HL-60 (cell line): ENCODE measurements at regions not wholly inside any gene's neighbourhood (a gene's known extent, or its start where the extent isn't known, plus 50 kb on each side); places are given as distances from the start of the nearest gene placed in this dataset.

Source experiments
- DNase-seq, 2 experiments: peaks; one replicate each; pipeline ENCODE4 v3.0.0-alpha.2; 2010 to 2020; ENCODE audit warnings: low read depth in 1 of 2, low spot score in 1 of 2
- H3K27ac ChIP-seq: fragments of 250-450 bp; sonication (Bioruptor Pico); replicated peaks from 2 replicates; pipeline ENCODE4 v1.5.1; 2020; ENCODE audit warnings: mild to moderate bottlenecking, moderate library complexity
- H3K27me3 ChIP-seq: fragments of 250-450 bp; sonication (Bioruptor Pico); 2 replicates; pipeline ENCODE4 v1.5.1; 2021; ENCODE audit warnings: mild to moderate bottlenecking, moderate library complexity; ENCODE audit not compliant: insufficient read depth, poor library complexity, severe bottlenecking
- H3K4me3 ChIP-seq: replicated peaks from 2 replicates; pipeline ENCODE4 v1.5.1; 2011; ENCODE audit warnings: mild to moderate bottlenecking, control low read depth, low read length; ENCODE audit not compliant: insufficient read depth
- GABPA ChIP-seq: IDR thresholded peaks from 2 replicates; pipeline ENCODE4 v1.6.1; 2012; ENCODE audit warnings: low read depth
- POLR2AphosphoS5 ChIP-seq: IDR thresholded peaks from 2 replicates; pipeline ENCODE4 v1.6.1; 2012; ENCODE audit warnings: low read depth
- SPI1 ChIP-seq: IDR thresholded peaks from 2 replicates; pipeline ENCODE4 v1.6.1; 2012; ENCODE audit warnings: low read depth, mild to moderate bottlenecking, borderline replicate concordance
- TF ChIP-seq, protein P1 (sequence below): IDR thresholded peaks from 2 replicates; pipeline ENCODE4 v1.6.1; 2012; ENCODE audit warnings: low read depth; ENCODE audit not compliant: insufficient replicate concordance
- TF ChIP-seq, protein P2 (sequence below): IDR thresholded peaks from one replicate; pipeline ENCODE4 v1.5.1; 2011; ENCODE audit warnings: low read length, control low read depth, inconsistent platforms; ENCODE audit not compliant: insufficient read depth

DNA sequence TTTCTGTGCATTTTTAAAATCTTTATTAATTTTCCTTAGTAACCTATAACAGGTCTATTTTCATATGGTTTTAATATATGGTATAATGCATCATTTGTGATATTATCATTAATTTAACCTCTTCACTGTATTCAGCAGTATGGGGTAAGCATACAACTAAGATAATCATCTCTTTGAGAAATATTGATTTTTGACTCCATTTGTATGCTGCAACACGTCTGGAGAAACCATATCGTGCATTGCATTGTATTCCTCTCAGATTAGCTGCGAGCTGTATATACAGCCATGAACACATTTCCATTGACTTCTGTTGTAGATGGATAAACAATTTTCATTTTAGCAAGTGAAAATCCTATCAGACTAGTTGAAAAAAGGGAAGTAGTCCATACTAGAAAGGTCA, 2275.8 kb upstream of the PCDH20 start:
- Histone ChIP-seq H3K4me3 (no peak overlapping the region), H3K27ac (no peak overlapping the region), H3K27me3 (no peaks in the 10 kb centered on the region)
- no peak for TF ChIP-seq POLR2AphosphoS5
- TF ChIP-seq SPI1, result no peak
- TF ChIP-seq, protein P1, sequence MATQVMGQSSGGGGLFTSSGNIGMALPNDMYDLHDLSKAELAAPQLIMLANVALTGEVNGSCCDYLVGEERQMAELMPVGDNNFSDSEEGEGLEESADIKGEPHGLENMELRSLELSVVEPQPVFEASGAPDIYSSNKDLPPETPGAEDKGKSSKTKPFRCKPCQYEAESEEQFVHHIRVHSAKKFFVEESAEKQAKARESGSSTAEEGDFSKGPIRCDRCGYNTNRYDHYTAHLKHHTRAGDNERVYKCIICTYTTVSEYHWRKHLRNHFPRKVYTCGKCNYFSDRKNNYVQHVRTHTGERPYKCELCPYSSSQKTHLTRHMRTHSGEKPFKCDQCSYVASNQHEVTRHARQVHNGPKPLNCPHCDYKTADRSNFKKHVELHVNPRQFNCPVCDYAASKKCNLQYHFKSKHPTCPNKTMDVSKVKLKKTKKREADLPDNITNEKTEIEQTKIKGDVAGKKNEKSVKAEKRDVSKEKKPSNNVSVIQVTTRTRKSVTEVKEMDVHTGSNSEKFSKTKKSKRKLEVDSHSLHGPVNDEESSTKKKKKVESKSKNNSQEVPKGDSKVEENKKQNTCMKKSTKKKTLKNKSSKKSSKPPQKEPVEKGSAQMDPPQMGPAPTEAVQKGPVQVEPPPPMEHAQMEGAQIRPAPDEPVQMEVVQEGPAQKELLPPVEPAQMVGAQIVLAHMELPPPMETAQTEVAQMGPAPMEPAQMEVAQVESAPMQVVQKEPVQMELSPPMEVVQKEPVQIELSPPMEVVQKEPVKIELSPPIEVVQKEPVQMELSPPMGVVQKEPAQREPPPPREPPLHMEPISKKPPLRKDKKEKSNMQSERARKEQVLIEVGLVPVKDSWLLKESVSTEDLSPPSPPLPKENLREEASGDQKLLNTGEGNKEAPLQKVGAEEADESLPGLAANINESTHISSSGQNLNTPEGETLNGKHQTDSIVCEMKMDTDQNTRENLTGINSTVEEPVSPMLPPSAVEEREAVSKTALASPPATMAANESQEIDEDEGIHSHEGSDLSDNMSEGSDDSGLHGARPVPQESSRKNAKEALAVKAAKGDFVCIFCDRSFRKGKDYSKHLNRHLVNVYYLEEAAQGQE, result no peak
- no peak for TF ChIP-seq GABPA
- TF ChIP-seq, protein P2, sequence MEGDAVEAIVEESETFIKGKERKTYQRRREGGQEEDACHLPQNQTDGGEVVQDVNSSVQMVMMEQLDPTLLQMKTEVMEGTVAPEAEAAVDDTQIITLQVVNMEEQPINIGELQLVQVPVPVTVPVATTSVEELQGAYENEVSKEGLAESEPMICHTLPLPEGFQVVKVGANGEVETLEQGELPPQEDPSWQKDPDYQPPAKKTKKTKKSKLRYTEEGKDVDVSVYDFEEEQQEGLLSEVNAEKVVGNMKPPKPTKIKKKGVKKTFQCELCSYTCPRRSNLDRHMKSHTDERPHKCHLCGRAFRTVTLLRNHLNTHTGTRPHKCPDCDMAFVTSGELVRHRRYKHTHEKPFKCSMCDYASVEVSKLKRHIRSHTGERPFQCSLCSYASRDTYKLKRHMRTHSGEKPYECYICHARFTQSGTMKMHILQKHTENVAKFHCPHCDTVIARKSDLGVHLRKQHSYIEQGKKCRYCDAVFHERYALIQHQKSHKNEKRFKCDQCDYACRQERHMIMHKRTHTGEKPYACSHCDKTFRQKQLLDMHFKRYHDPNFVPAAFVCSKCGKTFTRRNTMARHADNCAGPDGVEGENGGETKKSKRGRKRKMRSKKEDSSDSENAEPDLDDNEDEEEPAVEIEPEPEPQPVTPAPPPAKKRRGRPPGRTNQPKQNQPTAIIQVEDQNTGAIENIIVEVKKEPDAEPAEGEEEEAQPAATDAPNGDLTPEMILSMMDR, result no peak
- no peak for DNase-seq

DNA sequence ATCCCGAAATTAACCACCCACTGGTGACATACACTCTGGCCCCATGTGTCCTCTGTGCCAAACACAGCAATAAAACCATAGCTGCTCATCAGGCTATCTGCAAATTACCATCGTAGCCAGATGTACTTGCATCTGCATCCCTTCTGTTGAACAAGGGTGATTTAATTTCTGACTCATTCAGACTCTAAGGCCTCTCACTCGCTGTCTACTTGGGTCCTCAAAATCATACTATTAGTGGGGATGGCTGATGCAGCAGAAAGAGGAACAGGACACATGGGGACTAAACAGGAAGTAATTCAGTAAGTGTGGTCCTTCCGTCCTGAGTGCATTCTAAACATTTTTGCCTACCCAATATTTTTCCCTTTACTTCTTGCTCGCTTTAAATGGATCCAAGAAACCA, 2275.0 kb upstream of the PCDH20 start:
- Histone ChIP-seq H3K27me3 (no peaks in the 10 kb centered on the region), H3K27ac (no peak overlapping the region), H3K4me3 (no peak overlapping the region)
- peak in 1 of 2 experiments; percentile 12 for DNase-seq
- TF ChIP-seq POLR2AphosphoS5 (no peak), SPI1 (peak; percentile 74), GABPA (peak; percentile 53; the same call in 1 of the 2 replicates)
- TF ChIP-seq, protein P1, result no peak
- TF ChIP-seq, protein P2, result no peak

DNA sequence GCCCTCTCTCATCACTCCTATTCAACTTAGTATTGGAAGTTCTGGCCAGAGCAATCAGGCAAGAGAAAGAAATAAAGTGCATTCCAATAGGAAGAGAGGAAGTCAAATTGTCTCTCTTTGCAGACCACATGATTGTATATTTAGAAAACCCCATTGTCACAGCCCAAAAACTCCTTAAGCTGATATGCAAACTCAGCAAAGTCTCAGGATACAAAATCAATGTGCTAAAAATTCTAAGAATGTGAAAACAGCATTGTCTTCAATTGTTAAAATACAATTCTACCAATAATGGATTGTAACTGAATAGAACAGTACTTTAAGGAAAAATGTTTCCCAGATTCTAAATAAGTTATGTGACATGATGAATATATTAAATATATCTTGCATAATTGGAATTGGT, 2269.2 kb upstream of the PCDH20 start:
- Histone ChIP-seq H3K27me3 (no peaks in the 10 kb centered on the region), H3K27ac (no peak overlapping the region)

More for the DNA sequence above, 2269.2 kb upstream of the PCDH20 start:
- no peak overlapping the region for H3K4me3 ChIP-seq
- DNase-seq, result no peak
- TF ChIP-seq, protein P2, result no peak
- TF ChIP-seq, protein P1, result no peak
- TF ChIP-seq SPI1 (no peak), GABPA (no peak), POLR2AphosphoS5 (no peak)
